GM19328 (cell line): ENCODE measurements at regions not wholly inside any gene's neighbourhood (a gene's known extent, or its start where the extent isn't known, plus 50 kb on each side); places are given as distances from the start of the nearest gene placed in this dataset.

Experiments used
- ATAC-seq: cut with Tn5 transposase; IDR thresholded peaks from one replicate; pipeline ENCODE4 v1.9.1; 2021; ENCODE audit warnings: mild to moderate bottlenecking, moderate library complexity; ENCODE audit not compliant: unreplicated experiment

DNA sequence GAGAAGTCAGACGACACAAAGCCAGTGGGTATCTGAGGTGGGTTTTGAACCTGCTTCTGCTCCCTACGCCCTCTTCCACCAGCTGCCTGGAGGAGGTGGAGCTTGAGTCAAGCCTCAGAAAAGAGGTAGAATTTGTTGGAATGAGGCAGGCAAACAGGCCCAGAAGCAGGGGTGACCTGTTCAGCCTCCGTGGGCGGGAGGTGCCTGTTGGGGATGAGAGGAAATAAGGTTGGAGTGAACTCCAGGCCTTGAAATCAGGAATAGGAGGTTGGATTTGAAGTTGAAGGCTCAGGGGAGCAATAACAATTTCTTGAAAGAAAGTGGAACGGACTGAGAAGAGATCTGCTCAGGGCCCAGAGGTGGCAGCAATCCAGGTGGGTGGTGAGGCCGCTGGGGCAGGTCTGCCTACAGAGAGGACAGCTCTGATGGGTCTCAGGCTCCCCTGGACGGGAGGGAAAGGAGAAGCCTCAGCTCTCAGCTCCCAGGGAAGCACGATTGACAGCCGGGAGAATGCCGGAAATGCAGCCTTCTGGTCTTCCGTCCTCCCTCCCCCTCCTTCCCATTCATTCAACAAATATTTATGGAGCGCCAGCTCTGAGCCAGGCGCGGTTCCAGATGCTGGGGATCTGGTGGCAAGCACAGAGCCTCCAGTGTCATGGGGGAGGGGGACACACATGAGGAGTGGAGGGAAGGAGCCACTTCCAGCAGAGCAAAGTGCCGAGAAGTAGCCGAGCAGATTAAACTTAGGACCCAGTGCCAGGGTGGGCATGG lies 61.9 kb upstream of the CIBAR2 start:
- ATAC-seq, result no peak

DNA sequence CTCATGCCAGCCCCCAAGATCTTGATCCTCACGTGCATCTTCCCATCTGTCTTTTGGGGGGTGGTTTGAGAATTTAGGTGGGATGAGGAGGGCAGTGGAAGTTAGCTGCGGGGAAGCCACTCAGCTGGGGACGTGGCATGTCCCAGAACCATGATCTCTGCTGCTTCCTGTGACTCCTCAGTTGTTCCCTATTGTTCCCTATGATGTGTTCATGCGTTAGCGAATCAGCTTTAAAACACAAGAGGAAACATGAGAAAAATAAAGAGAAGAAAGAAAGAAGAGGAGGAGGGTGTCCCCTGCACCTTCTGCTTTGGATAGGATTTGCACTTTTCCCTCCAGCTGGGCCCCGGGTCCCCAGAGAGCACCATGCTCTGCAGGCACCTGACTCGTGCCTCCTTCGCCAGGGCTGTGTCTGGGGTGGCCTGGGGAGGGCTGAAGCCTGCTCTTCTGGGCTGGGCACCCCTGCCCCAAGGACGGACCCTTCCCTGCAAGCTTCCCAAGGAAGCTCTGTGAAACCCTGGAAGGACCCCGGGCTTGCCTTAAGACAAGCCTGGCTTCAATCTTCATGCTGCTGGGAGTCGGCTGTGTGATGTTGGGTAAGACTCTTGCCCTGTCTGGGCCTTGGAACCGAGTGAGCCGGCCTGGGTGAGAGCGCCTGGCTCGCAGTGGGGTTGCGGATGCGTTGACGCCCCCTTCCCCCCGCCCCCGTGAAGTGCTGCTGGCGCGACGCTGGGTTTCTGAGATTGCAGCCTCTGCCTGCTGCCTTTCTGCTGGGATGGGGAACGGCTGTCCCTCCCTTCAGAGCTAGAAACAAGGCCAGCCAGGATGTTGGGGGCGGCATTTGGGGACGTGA lies 62.8 kb upstream of the CIBAR2 start:
- ATAC-seq, result no peak

DNA sequence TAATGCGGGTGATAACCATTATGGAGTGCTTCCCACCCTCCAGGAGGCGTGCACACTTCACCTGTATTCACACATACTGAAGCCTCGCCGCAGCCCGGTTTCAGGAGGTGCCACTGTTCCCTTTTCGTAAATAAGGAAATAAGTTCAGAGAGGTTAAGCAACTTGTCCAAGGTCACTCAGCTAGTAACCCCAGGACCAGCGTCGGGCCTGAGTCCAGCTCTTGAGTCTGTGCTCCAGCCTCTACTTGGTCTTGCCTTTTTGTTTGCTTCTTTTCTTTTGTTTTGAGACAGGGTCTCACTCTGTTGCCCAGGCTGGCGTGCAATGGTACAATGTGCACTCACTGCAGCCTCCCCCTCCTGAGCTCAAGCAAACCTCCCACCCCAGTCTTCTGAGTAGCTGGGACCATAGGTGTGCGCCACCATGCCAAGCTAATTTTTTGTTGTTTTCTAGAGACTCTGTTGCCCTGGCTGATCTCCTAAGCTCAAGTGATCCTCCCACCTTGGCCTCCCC lies 63.5 kb upstream of the CIBAR2 start:
- ATAC-seq, result no peak

DNA sequence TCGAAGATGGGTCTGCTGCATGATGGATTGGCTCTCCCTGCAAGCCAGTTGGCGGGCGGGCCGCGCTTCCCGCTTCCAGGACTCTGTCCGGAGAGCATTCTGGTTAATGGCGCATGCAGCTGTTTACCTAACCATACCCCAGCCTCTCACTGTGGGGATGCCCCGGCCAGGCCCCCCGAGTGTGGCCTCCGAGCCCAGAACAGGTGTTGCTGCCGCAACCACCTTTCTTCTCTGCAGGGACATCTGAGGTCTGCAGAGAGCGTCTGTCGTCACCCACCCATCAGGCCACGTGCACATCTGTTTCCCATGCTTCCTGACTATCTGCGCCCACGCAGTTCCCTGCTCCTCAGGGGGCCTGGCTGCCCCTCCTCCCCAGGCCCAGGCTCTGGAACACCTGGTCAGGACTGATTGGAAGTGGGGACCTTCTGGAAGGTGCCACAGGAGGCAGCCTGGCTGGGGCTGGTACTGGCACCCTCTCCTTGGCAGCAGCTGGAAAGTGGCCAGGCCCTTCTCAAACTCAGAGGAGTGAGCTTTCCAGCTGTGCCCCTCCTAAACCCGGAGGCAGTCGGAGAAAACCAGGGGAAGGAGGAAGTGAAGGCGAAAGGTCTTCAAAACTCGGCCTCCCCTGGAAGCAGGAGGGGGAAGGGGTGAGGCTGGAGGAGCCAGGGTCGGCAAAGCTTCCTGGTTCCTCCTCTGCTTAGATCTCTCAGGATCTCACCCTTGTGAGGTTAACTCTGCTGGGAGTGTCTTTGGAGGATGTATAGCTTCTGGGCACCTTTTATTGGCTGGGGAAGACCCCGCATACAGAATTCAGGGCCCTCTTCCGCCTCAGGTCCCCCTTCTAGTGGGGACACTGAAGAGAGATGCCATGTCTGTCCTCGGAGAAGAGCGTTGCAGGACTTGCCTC lies 64.5 kb upstream of the CIBAR2 start:
- ATAC-seq, result no peak

DNA sequence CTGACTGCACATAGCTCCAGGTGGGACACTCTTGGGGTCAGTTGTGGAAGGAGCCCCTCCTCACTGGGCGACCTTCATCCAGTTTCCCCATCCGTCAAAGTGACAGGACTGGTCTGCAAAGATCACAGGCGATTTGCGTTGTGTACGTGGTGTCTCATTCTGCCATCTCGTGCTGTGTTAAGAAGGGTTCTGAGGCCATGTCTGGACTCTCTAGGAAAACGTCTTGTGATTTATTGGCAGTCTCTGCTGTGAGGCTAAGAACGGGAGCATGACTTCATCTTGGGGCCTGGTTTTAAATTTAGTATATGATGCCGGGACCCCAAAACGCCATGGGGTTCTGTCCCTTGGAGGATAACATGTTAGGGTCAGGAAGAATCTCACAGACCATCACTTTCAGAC lies 65.2 kb upstream of the CIBAR2 start:
- no peak for ATAC-seq

DNA sequence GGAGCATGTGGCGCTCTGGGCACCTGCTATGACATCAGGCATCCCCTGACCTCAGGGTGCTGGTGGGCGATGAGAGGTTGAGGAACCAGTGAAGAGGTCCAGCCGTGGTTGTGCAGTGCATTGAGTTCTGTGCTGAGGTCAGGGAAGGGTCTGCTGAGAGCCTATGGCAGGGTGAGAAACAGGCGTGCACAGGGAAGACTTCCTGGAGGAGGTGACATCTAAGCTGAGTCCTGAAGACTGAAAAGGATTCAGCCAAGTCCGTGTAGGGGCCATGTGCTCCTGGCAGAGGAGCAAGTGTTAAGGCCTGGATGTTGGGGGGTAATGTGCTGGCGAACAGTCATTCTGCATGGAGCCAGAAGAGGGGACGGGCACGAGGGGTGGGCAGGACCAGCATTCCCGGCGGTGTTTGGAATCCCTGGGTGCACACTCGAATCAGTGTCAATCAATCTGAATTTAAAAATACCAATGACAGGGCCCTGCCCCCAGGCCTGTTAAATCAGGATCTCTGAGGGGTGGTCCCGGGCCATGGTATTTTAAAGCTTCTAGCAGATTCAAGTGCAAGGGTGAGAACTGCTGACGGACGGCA lies 65.8 kb upstream of the CIBAR2 start:
- ATAC-seq, result no peak

DNA sequence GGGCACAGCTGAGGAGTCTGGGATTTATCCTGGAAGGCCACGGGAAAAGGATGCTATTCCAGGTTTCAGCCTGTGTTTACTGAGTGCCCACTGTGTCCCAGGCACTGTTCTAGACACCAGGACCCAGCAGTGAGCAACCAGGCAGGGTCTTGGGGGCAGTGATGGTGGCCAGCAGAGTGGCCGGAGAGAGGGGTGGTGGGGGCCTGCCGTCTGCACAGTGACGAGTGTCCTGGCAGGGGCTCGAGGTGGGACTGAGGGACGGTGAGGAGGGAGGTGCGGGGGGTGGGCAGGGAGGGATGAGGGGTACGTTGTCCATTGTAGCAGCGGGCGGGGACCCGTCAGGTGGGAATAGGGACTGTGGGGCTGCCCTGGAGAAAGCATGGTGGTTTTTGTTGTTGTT lies 66.3 kb upstream of the CIBAR2 start:
- ATAC-seq, result no peak

DNA sequence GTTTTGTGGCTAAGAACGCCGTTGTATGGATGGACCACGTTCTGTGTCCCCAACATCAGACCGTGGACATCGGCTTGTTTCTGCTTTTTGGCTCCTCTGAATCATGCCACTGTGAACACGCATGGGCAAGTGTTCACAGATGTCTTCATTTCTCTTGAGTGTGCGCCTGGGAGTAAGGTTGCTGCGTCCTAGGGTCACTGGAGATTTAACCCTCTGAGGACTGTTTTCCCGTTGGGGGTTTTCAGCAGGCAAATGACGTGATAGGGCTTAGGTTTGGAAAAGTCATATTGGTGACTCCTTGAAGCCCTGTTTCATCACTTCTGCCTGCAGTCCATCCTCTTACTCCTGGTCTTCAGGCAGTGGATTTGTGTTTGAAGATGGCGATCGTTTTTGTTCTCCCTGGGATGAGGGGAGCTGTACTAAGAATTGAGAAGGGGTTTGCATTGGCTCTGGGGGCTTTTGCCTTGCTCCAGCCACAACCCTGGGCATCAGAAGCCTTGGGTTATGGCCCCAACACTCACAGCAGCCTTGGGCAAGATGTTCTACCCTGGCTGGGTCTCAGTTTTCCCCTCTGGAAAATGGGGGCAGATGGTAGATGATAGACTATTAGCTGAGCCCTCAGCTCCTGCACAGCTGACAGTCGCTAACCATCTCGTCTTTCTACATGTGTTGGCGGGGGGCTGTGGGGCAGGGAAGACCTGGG lies 67.2 kb upstream of the CIBAR2 start:
- no peak for ATAC-seq

DNA sequence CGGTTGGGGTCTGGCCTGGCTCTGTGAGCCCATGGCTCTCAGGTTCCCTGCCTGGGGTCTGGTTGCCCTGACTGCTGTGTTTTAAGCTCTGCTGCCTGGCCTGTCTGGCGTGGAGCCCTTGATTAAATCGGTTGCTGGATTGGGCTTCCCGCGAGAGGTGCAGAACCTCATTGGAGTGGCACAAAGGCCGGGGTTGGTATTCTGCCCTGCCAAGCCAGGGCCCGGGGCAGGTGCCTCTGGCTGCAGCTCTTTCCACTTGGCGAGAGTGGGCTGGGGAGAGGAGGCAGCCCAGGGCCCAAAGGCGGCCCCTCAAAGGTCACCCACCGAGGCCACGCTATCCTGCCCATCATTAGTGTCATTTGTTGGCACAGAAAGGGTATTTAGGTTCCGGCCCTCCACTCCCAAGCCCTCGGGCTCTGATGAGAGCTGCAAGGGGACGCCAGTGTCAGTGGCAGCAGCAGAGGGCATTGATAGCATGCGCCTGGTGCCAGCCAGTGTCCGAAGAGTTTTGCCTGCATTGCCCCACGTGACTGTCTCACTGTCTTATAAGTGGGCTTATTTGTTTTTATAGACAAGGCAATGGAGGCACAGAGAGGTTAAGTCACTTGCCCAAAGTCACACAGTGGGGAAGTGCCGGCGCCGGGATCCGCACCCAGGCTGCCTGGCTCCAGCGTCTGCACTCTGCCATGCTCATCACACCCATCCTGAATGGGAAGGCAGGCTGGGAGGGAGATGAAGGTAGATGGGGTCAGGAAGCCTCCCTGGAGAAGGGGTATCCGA lies 68.0 kb upstream of the CIBAR2 start:
- ATAC-seq, result no peak

DNA sequence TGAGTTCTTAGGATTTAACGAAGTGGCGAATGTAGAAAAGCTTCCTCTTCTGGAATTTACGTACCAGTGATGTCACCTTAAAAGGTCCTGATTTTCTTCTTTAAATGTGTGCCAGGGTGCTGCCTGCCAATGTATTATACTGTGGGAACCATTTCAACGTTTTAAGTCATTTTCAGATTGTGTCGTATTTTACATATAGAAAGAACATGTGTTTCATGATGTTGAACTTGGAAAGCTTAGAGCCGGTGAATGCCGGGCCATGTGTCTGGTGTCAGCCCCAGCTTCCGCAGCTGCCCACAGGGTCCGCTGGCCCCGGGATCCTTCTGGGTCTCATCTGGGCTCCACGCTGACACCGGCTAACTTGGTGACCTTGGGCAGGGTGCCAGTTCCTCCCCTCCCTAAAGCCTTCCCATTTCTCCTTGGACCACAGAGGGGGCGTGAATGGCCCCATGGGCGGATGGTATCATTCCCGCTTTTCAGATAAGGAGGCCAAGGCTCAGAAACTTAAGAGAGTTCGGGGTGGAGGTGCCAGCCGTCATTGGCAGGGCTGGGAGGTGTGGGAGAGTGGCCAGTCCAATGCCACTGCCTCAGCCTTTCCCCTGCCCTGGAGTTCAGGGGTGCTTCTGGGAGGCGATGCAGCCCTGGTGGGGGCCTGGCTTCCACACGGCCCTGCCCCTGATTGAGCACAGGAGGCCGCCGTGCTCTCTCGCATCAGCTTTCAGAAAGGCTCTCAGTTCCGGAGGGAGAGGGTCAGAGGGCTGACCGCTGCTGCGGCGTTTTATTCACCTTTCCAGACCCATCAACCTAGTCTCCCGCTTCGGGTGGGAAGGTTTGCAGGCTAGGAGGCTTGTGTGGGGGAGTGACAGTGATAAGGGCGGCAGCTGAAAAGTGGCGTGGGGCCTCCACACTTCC lies 68.8 kb upstream of the CIBAR2 start:
- no peak for ATAC-seq

DNA sequence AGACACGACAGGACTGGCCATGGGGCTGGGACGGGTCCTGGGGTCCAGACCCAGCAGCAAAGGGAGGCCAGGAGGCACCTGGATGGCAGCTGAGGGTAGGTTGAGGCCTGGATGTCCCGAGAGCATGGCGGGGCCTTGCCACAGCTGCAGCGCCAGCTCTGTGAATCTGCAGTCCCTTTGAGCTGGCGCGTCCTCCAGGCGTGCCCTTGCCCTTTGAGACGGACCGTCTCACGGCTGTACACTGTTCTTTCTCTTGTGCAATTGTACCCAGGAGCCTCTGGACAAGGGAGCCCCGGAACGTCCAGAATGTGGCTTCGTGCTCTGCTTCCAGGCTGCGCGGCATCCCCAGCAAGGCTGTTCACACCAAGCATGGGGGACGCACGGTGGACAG lies 69.5 kb upstream of the CIBAR2 start:
- no peak for ATAC-seq

DNA sequence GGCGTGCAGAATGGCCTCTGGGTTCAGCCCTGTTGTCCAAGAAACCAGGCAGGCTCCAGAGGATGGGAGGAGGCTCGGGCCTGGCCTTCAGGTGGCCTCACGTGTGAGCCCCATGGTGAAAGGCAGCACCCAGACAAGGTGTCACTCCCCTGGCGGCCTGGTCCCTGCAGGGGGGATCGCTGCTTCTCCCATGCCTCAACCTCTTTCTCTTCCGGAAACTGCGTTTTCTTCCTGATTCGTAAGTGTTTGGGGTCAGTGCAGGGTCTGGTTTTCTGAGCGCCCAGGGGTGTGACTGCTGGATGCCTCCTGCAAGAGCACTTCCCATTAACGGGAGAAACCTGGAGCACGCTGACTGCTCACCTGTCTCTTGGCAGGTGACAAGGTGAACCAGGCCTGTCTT lies 70.0 kb upstream of the CIBAR2 start:
- no peak for ATAC-seq

DNA sequence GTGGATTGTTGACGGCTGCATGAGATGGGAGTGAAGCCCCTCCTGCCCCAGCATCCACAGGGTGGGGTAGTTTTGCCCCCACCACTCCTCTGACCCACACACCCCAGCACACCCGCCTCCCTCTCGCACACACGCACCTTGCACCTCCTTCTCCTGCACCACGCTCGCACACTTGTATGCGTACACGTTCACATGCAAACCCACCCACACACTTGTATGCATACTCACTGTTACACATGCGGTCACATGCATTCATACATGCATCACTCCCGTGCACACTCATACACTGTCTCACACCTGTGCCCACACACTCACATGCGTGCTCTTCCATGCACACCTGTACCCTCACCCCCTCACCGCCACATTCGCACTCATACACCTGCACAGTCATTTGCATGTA lies 70.5 kb upstream of the CIBAR2 start:
- no peak for ATAC-seq

DNA sequence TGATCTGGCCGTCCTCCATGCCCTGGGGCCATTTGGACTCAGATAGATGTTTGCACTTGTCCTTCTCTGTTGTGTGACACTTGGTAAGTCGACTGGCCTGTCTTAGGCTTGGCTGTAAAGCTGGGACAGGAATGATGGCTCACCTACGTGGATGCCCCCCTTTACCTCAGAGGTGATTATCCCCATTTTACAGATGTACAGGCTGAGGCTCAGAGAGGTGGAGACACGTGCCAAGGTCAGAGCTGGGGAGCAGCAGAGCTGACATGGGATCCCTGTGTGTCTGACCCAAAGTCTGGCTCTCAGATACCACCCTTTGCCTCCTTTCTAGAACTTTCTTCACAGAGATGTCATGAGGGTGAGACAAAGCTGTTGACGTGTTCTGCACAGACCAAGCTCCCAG lies 71.3 kb upstream of the CIBAR2 start:
- no peak for ATAC-seq

DNA sequence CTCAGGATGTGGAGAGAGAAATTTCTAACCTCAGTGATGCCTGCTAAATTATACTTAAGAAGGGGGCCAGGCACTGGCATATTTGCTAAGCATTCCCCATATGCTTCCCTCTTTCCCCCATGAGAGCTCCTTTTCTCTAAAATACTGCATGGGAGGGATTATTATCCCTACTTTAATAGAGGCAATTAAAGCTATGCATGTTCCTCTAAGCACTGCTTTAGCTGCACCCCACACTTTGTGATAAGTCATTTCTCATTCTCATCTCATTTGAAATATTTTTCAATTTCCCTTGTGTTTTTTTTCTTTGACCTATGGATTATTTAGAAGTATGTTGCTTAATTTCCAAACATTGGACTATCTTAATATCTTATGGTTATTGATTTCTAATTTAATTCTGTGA lies 72.1 kb upstream of the CIBAR2 start:
- ATAC-seq, result no peak

DNA sequence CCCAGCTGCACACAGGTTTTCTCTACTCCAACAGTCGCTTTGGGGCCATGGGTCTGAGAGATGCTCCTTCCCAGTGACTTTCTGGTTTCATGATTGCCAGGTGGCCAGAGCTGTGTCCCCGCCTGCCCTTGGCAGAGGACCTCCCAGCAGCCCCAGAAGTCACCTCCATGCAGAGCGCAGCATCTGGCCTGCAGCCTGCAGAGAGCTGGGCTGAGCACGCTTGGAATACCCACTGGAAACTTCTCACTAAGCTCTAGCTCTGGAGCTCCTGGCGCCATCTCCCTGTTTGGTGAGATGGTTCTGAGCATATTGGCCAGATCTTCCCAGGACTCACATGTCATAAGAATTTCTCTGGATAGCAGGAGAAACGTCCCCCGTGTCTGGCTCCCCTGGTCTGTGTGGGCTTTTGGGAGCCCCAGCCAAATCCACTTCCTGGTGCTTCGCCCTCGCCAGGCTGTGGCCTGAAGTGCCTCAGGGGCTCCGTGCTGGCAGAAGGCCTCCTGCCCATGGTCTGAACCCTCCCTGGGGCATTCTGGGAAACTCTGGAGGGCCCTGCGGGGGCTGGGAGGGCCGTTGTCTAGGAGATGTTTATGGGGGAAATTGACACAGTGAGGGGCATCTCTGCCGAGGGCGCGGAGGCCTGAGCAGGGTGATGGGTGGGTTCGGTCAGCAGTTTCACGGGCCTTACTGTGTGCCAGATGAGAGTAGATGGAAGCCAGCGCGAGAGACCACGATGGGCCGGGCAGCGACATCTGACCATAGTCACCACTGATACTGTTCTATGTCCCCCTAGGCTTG lies 73.2 kb upstream of the CIBAR2 start:
- no peak for ATAC-seq

DNA sequence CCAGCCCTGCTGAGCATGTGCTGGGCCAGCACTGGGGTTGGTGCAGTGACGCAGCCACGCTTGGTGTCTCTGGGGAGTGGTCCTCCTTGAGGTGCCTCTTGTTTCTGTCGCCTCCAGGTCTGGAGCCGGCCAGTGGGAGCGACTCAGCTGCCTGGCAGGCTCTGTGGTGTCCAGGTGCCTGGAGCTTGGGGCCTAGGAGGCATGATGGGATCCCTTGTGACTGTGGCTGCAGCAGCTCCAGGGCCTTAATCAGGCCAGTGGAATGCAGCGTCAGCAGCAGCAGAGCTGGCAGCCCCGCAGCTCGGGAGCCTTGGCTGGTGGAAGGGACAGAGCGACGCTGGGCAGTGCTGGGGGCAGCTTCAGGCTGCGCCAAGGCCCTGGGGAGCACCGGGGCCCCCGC lies 74.7 kb upstream of the CIBAR2 start:
- ATAC-seq, result no peak

DNA sequence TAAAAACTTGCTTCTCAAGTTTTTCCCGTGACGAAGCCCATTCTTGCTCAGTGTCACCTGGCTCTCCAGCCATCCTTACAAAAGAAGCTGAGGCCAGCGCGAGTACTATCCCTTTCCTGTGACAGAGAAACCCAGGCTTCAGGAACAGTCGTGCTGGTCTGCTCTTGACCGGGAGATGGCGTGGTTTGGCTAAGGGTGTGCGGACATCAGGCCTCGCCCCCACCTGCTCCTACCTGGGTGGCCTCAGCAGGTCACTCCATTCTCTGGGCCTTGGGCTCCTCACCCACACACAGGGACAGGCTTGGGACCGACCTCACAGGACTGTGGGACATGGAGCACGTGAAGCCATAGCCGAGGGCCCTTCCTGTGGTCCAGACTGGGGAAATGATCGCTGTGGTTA lies 75.2 kb upstream of the CIBAR2 start:
- ATAC-seq, result no peak
